PFSK-1 (cell line): ENCODE measurements at regions not wholly inside any gene's neighbourhood (a gene's known extent, or its start where the extent isn't known, plus 50 kb on each side); places are given as distances from the start of the nearest gene placed in this dataset.

Experiments used
- POLR2AphosphoS5 ChIP-seq: IDR thresholded peaks from 2 replicates; pipeline ENCODE4 v1.6.1; 2012; ENCODE audit warnings: low read depth, mild to moderate bottlenecking, control low read depth, low read length, moderate library complexity
- REST ChIP-seq, 2 experiments: IDR thresholded peaks; 2 replicates each; pipeline versions ENCODE4 v1.6.1 to v1.8.0; 2011 to 2012; ENCODE audit warnings: low read depth in 2 of 2, low read length in 2 of 2, control low read depth in 1 of 2, inconsistent platforms in 1 of 2, mild to moderate bottlenecking in 1 of 2, moderate library complexity in 1 of 2; ENCODE audit not compliant: insufficient read depth in 1 of 2

GRCh38 chrX:20753076-20753475 lies 486.4 kb upstream of the RPS6KA3 start:
- TF ChIP-seq POLR2AphosphoS5 (no peak), REST (IDR thresholded peaks at IDR 0.05; ENCODE audit: insufficient read depth in 1 of 2, low read depth in 2 of 2, low read length in 2 of 2) (no peak)
